Stimulated activated CD8-positive, alpha-beta memory T cell treated with anti-CD3 and anti-CD28 coated beads, Interleukin-7, amount 100 ng/mL, for 1 hour (primary cell): ENCODE measurements at regions not wholly inside any gene's neighbourhood (a gene's known extent, or its start where the extent isn't known, plus 50 kb on each side); places are given as distances from the start of the nearest gene placed in this dataset.
A peak's percentile ranks its signal among the peaks of the same experiment; 100 is the strongest.

Experiments
- DNase-seq, 2 donors: peaks; one replicate each; pipeline ENCODE4 v3.0.0-alpha.2; 2020; ENCODE audit warnings: low read depth in 2 of 2

DNA sequence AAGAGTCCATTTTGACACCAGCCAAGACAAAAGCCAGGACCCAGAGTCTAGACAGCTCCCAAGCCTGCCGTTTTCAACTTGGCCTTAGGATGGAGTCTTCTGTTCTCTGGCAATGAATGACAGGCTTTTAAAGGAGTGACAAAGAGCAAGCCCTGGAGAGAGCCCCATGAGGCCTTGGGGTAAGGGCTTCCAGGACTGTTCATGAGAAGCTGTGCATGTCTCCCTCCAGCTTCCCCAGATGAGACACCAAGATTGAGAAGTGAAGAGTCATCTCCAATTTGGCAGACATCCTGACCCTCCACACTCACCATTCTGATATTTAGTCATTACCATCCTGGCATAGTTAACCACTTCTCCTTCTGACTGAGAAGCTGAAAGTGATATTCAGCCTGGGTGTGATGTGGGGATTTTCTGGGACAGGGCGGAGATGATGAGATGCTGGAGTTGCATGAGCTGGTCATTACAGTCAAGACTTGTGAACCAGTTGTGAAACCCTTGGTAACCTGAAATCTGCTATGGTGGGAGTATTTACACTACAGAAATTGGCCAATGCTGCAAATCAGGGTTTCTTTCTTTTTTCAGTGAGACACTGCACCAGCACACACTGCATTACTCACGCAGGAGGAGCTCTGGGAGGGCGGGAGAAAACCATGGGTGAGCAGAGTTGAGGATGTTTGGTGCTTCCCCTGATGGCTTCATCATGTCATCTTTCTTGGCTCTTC, 77.8 kb downstream of the VCPKMT start:
- DNase-seq, result no peak

DNA sequence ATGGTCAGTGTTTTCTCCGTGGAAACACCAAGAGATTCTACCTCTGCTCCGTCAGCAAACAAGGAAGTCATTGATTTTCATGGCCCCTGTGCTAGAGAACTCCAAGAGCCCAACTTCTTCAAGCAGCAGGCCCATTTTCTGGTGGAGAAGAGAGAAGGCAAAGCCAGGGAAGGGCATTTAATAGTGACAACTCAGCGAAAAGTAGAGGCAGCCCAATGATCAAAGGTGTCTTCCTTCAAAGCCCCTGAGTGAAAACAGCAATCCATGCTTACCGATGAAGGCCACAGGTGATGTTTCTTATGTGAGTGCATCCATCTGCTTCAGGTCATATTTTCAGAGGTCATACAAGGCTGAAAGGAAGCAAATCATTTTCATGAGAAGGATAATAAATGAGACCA, 77.3 kb downstream of the VCPKMT start:
- no peak for DNase-seq

DNA sequence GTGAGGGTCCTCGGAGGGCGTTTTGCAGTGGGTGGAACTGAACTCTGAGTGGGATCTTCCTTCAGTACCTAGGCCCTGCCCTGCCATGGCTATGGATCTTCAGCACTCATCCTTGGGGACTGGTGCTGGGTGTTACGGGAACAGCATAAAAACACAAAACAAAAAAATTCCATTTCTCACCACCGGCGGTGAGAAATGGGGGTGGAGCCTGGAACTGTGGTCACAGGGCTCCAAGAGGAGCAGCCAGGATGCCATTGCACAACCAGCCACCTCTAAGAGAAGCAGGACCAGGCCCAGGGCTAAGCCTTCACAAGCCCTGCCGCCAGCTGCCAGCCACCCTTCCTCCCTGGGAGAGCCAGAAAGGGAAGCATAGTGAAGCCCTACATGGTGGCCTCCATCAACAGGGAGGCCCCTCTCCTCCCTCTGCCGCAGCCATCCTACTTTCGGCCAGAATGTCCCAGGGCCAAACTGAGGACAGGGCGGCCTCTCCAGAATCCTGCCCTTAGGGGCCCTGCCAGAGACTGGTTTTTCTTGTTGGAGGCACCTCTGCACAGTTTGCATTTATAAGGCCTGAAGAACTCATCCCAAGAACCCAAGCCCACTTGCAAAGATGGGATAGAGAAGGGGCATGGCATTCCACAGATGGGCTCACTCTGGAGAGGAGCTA, 76.5 kb downstream of the VCPKMT start:
- no peak for DNase-seq

DNA sequence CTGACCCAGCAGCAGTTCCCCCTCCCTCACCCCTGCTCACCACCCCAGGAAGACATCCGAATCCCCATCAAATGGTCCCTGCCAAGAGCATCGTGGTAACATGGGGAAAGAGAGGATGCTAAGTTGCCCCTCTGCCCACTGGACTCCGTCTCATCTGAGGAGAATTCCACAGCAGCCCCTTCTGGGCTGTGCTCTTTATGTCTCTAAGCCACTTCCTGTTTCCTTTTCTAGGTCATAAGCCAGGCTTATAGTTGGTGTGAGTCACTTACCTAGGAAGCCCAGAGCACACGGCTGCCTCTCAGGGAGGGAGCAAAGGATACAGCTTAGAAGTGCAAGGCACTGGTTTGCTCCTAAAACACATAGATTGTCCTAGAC, 76.0 kb downstream of the VCPKMT start:
- no peak for DNase-seq

DNA sequence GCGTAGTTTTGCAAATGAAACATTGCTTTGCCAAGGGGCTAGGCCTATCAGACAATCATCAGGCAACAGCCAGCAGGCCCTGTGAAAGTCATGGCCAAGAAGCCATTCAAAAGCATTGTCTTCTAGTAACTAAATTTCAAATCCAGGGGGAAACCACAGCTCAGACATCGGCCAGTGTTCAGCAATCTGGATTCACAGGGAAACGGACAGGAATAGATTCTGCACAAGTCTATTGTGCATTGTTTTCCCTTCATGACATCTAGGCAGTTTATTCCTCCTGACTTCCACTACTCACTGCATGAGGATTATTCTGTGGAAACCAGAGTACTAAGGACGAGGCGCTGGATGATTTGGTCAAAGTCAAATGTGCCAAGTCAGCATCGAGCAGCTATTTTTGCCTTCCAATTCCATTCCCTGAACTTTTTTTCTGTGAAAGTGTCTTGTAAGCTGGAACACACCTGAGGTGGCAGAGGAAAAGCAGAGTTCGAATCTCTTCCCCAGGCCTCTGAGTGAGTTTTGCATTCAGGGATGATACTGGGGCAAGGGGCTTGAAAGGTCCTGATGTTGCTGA, 75.4 kb downstream of the VCPKMT start:
- DNase-seq, result no peak

DNA sequence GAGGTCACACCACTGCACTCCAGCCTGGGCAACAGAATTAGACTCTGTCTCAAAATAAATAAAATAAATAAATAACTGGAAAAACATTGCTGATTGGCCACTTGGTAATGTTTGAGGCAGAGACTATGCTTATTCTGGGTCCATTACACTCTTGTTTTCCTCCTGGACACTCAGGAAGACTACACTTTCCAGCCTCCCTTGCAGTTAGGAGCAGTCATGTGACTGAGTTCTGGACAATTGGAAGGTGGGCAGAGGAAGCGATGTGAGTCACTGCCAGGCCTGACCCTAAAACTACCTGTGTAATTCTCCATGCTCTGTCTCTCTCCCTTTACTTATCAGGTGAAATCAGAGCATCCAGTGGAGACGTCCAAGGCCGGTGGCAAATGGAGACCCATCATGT, 74.4 kb downstream of the VCPKMT start:
- no peak for DNase-seq

DNA sequence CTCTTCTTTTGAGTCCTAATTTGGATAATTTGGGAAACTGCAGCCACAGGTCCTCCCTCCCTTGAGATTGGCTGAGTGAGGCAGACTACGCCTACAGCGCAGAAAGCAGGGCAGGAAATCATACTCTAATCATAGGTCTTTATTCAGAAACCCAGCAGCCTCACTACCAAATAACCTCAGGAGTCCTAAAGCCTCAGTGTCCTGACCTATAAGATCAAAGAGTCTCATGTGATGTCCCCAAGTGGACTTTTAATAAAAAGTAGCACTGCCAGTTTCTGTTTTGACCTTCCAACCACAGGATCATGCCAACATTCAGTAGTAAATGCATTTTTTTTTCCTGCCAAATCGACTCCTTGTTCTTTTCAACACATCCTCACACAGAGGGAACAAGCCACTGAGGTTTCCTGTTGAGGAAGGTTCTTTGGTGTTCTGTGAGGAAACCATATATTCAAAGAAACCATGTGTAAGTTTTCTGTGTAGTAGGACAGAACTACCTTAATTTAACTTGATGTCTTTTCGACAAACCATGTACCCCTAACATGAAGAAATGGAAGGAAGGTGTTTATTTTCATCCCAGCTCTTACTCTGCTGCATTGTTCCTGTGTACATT, 72.2 kb downstream of the VCPKMT start:
- no peak for DNase-seq

DNA sequence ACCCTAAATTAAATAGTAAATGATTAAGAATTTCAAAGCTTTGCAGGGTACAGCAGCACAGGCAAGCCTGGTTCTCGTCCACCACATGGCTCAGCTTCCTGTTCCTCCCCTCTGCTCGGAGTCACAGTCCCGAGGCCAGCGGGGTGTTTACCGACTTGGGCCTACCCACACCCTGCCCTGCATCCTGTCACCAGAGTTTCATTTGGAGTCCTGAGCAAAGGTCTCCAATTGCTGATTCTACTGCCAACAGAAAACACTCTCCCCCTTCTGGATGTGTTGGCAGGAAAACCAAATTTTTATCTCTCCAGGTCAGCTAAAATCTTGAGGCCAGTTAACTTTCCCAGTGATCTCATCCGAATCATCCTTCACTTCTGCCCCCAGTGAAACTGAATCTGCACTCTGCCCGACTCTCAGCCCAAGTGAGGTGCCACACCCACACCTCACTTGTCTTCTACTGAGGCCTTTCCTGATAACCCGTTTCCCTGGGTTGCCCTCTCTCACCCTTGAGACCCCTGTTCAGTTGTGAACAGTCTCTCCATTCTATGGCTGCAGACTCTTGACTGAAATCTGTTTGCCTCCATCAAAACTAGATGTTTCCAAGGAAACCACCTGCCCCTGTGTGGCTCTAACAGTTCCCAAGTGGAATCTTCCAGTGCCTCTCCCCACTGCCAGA, 71.2 kb downstream of the VCPKMT start:
- DNase-seq, result peak in 1 of 2 donors; percentile 36

DNA sequence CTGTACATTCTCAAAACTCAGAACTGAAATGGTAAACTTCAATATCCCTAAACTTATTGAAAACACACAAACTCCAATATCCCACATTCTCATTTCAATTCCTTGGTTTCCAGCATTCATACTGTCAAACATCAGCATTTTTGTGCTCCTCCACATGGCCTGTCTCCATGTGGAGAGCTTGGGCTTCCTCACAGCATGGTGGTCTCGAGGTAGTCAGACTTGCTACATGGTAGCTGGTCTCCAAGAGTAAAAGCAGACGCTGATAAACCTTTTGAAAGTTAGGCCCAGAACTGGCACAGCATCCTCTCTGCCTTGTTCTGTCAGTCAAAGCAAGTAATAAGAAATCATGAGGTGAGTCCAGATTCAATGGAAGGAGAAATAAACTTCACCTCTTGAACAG, 70.5 kb downstream of the VCPKMT start:
- DNase-seq, result no peak

DNA sequence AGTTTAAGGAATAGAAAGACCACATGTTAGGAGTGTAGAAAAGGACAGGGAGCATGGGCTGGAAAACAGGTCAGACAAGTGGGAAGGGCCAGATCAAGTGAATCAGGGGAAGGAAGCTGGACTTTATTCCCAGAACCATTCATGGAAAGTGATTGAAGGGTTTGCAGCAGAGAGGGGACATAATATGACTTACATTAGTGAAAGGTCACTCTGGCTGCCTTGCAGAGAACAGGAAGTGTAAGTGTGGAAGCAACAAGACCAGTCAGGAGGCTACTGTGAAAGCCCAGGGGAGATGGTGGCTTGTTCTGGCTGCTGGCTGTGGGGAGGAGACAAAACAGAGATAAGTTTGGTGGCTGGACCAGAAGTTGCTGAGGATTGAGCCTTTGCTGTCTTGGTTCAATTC, 69.1 kb downstream of the VCPKMT start:
- DNase-seq, result no peak

DNA sequence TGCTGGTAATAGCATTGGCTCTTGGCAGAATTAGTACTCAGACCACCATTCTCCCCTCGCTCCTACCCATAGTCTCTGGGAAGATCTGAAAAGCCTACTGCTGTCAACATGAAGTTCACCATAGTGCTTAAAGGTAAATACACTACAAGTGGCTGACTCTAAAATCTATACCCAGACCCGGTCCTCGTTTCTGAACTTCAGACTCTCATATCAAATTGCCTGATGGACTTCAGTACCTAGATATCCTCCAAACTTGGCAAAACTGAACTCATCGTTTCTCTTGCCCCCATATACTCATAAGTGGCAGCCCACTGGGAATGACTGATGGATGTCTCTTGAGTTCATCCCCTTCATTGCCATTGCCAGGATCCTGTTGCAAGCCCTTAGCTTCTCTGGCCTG, 67.3 kb downstream of the VCPKMT start:
- no peak for DNase-seq

DNA sequence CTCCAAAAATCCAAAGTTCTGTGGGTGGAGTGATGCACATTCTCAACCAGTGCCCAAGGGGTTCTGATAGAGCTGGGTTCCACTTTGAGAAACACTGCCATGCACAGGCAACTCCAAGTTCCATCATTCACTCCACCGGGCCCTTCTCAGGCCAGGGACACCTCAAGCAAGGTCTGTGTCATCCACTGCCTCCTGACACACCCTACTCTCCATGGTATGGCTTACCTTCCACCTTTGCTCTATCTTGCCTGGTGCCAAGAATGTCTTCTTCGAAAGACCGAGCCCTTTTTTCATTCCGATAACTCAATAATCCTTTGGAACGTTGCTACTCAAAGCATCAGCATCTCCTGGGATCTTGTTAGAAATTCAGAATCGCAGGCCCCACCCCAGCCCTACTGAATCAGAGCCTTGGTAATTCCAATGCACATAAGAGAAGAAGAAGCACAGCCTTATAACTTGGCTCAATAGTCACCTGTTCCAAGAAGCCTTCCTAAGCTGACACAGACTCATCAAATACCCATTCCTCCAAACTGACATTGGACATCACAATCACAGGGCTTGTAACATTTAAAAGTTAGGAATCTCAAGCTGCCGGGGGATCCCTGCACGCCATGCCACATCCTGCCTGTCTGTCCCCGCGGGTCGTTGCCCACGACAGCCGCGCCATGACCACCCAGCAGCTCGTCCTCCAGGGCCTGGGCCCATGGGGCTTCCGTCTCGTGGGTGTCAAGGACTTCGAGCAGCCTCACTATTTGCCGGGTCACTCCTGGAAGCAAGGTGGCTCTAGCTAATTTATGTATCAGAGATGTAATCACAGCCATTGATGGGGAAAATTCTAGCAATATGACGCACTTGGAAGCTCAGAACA, 66.4 kb downstream of the VCPKMT start:
- DNase-seq, result no peak

DNA sequence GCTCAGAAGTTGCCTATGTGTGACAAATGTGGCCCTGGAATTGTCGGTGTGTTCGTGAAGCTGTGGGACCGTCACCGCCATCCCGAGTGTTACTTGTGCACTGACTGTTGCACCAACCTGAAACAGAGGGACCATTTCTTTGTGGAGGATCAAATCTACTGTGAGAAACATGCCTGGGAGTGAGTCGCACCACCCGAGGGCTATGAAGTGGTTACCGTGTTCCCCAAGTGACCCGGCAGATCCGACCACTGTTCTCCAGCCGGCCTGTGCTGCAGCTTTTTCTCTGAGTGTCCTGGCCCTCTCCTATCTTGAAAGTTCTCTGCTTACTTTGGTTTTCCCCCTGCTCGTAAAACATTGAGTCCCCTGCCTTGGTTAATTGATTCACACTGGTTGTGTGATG, 65.3 kb downstream of the VCPKMT start:
- no peak for DNase-seq

DNA sequence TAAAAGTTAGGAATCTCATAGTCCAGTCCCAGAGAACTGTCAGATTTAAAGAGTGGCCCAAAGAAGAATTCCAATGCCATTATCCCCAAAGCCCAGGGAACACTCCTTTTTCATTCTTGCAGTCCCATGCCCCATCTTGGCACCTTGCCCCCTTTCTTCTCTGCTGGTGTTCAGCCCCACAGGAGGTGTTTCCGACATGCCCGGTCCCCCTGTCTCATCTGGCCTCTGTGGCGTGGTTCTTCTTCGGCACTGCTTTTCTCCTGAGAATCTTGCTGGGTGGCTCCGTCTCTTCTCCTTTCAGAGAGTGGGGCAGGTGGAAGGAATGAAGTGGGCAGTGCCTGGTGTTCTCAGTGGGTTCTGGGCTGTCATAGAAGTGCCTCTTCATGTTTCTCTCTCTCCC, 64.7 kb downstream of the VCPKMT start:
- DNase-seq, result no peak

DNA sequence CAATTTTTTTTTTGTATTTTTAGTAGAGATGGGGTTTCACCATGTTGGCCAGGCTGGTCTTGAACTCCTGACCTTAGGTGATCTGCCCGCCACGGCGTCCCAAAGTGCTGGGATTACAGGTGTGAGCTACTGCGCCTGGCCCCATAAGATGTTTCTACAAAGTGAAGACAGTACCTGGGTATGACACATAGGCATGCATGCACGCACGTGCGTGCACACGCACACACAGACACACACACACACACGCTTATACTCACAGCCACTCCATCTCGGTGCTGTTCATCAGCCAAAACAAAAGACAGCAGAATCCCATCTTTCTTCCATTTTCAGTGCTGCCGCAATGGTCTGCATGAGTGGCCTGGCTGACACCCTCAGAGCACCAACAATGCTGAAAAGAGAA, 63.9 kb downstream of the VCPKMT start:
- DNase-seq, result no peak

DNA sequence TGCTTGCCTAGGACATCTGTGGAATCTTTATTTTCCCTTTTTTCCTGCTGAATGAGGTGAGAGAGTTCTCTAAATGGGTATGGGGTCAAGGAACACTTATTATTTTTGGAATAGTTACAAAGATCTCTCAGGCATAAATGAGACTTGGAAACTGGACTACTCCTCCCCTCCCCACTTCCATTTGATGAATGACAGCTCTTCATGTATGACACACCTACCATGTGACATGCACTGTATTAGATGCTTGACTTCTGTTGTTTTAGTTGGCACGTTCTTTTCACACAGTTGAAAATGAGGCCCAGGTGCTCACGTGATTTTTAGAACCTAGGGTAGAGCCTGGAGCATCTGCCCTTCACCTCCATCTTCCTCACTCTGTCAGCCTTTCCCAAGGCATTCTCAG, 62.4 kb downstream of the VCPKMT start:
- no peak for DNase-seq

DNA sequence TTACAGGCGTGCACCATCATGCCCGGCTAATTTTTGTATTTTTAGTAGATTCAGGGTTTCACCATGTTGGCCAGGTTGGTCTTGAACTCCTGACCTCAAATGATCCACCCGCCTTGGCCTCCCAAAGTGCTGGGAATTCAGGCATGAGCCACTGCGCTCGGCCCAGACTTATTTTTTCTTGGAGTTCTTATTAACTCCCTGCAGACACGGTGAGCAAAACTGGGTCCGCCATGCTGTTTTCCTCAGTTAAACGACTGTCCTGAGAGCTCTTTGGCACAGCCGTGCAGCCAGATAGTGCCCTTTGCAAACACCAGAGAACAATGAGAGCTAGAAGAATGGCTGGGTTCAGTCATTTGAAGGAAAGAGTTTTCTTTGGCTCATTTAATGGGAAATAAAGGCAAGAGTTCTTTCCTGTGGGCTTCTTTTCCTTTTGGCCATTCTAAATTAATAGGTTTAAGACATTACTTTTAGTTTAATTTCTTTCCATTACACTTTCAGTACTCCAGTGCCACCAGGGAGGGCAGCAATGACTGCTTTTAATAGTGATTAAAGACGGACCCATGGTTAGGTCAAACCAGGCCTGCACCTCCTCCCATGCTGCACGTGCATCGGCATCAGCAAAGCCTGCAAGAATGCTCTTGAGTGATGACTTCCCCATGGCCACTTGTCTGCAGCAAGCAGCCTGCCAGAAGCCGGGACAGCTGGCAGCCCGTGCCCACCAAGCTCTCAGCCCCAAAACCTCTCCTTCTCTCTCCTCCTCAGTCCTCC, 60.7 kb downstream of the VCPKMT start:
- no peak for DNase-seq

DNA sequence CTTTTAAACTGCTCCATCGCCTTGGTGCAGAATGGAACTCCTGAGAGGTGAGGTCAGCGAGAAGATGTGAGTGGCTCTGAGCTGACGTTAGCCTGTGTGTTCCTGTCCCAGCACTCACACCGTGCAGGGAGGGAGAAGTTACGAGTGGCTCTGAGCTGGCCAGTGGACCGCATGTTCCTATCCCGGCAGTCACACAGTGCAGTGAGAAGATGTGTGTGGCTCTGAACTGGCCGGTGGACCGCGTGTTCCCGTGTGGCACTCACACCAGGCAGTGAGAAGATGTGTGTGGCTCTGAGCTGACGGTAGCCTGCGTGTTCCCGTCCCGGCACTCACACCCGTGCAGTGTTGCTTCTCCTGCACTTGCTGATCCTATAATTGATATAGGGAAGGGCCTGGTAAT, 59.9 kb downstream of the VCPKMT start:
- no peak for DNase-seq

DNA sequence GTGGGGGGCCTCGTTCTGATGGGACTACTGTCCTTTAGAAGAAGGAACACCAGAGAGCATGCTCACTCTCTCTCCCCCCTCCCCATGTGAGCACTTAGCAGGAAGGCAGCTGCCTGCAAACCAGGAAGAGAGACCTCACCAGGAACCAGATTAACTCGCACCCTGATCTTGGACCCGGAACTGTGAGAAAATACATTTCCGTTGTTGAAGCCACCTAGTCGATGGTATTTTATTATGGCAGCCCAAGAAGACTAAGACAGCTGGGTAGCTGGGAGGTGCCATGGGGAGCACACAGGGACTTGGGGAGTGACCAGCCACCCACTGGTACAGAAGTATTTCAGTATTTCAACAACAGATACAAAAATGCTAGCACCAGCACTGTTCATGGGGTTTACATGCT, 59.0 kb downstream of the VCPKMT start:
- no peak for DNase-seq

DNA sequence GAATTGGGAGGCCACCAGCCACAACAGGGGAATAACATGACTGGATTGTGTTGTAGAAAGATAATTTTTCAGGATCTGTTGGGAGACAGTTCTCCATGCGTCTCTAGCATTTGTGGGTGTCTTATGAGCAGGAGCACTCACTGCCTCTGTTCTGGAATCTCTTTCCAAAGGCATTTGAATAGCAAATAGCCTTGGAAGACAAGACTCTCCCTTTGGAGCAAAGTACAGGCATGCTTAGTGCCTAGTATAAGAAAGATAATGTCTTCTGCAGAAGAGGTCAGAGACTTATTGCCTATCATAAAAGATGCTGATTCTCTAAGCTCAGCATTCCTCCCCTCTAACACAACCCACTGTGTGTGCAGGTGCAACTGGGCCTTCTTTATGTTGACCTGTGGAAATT, 58.3 kb downstream of the VCPKMT start:
- no peak for DNase-seq
